ENCODE measurements at regions not wholly inside any gene's neighbourhood (a gene's known extent, or its start where the extent isn't known, plus 50 kb on each side); places are given as distances from the start of the nearest gene placed in this dataset.

- no peak overlapping the region for H3K27ac Mint-ChIP-seq
- Histone ChIP-seq H3K27me3 (ENCODE audit: control insufficient read depth, insufficient read depth, low read length) (no peaks in the 10 kb centered on the region), H3K27ac (ENCODE audit: insufficient read depth, low read length, poor library complexity, severe bottlenecking) (no peak overlapping the region), H3K9me3 (ENCODE audit: control insufficient read depth in 2 of 2, low read length in 2 of 2) (no peaks in the 10 kb centered on the region), H3K4me3 (ENCODE audit: low read depth, low read length) (no peak overlapping the region), H3K36me3 (ENCODE audit: control insufficient read depth, insufficient read depth, low read length) (no peaks in the 10 kb centered on the region), H3K4me1 (ENCODE audit: control insufficient read depth, insufficient read depth, low read length, poor library complexity, severe bottlenecking) (no peaks in the 10 kb centered on the region)
- H3K36me3 Mint-ChIP-seq, result no peaks in the 10 kb centered on the region
- H3K4me3 Mint-ChIP-seq, result no peak overlapping the region
- no peak for DNase-seq
- no peak for ATAC-seq (ENCODE audit: low read depth in 2 of 2)
- peaks cover 5% of the 10 kb centered on the region for H3K27me3 Mint-ChIP-seq
- no peaks in the 10 kb centered on the region for H3K4me1 Mint-ChIP-seq
- H3K9me3 Mint-ChIP-seq, result peaks cover 0 to 2% (median 2%) of the 10 kb centered on the region in 7 donors
Measured at GRCh38 chr14:30431552-30431951, 127.4 kb upstream of the G2E3 start.

GRCh38 chr14:30440961-30441360 is 118.0 kb upstream of the G2E3 start:
- Histone ChIP-seq H3K27me3 (ENCODE audit: control insufficient read depth, insufficient read depth, low read length) (peaks cover 12% of the 10 kb centered on the region), H3K4me1 (ENCODE audit: control insufficient read depth, insufficient read depth, low read length, poor library complexity, severe bottlenecking) (no peaks in the 10 kb centered on the region), H3K27ac (ENCODE audit: insufficient read depth, low read length, poor library complexity, severe bottlenecking) (no peak overlapping the region), H3K9me3 (ENCODE audit: control insufficient read depth in 2 of 2, low read length in 2 of 2) (no peaks in the 10 kb centered on the region), H3K4me3 (ENCODE audit: low read depth, low read length) (no peak overlapping the region), H3K36me3 (ENCODE audit: control insufficient read depth, insufficient read depth, low read length) (no peaks in the 10 kb centered on the region)
- H3K36me3 Mint-ChIP-seq, result no peaks in the 10 kb centered on the region
- H3K4me3 Mint-ChIP-seq, result no peak overlapping the region
- H3K27me3 Mint-ChIP-seq, result peaks cover 9% of the 10 kb centered on the region
- no peaks in the 10 kb centered on the region for H3K9me3 Mint-ChIP-seq
- ATAC-seq (ENCODE audit: low read depth in 2 of 2) (no peak), DNase-seq (no peak)
- H3K4me1 Mint-ChIP-seq, result no peaks in the 10 kb centered on the region
- no peak overlapping the region for H3K27ac Mint-ChIP-seq

GRCh38 chr14:30443368-30444007 is 115.5 kb upstream of the G2E3 start:
- Mint-ChIP-seq H3K36me3 (no peaks in the 10 kb centered on the region), H3K9me3 (no peaks in the 10 kb centered on the region)

GRCh38 chr14:30444451-30444850 is 114.5 kb upstream of the G2E3 start:
- ATAC-seq (ENCODE audit: low read depth in 2 of 2) (no peak), DNase-seq (no peak)
- Mint-ChIP-seq H3K4me3 (no peak overlapping the region), H3K27me3 (peaks cover 19% of the 10 kb centered on the region), H3K36me3 (no peaks in the 10 kb centered on the region), H3K9me3 (no peaks in the 10 kb centered on the region), H3K4me1 (no peaks in the 10 kb centered on the region), H3K27ac (no peak overlapping the region)
- Histone ChIP-seq H3K36me3 (ENCODE audit: control insufficient read depth, insufficient read depth, low read length) (no peaks in the 10 kb centered on the region), H3K4me3 (ENCODE audit: low read depth, low read length) (no peak overlapping the region), H3K27me3 (ENCODE audit: control insufficient read depth, insufficient read depth, low read length) (peaks cover 12% of the 10 kb centered on the region), H3K4me1 (ENCODE audit: control insufficient read depth, insufficient read depth, low read length, poor library complexity, severe bottlenecking) (no peaks in the 10 kb centered on the region), H3K27ac (ENCODE audit: insufficient read depth, low read length, poor library complexity, severe bottlenecking) (no peak overlapping the region), H3K9me3 (ENCODE audit: control insufficient read depth in 2 of 2, low read length in 2 of 2) (no peaks in the 10 kb centered on the region)

More at GRCh38 chr14:30443368-30444007, 115.5 kb upstream of the G2E3 start:
- H3K27ac ChIP-seq (ENCODE audit: insufficient read depth, low read length, poor library complexity, severe bottlenecking), result no peak overlapping the region
- peak in 1 of 3 donors; percentile 13 for DNase-seq
- no peak for ATAC-seq (ENCODE audit: low read depth in 2 of 2)
- H3K27me3 ChIP-seq (ENCODE audit: control insufficient read depth, insufficient read depth, low read length), result peaks cover 12% of the 10 kb centered on the region
- peaks cover 19% of the 10 kb centered on the region for H3K27me3 Mint-ChIP-seq
- H3K4me3 ChIP-seq (ENCODE audit: low read depth, low read length), result no peak overlapping the region
- H3K27ac Mint-ChIP-seq, result no peak overlapping the region
- no peaks in the 10 kb centered on the region for H3K9me3 ChIP-seq (ENCODE audit: control insufficient read depth in 2 of 2, low read length in 2 of 2)
- no peaks in the 10 kb centered on the region for H3K4me1 Mint-ChIP-seq
- no peaks in the 10 kb centered on the region for H3K36me3 ChIP-seq (ENCODE audit: control insufficient read depth, insufficient read depth, low read length)
- no peak overlapping the region for H3K4me3 Mint-ChIP-seq
- no peaks in the 10 kb centered on the region for H3K4me1 ChIP-seq (ENCODE audit: control insufficient read depth, insufficient read depth, low read length, poor library complexity, severe bottlenecking)

- Histone ChIP-seq H3K36me3 (ENCODE audit: control insufficient read depth, insufficient read depth, low read length) (no peaks in the 10 kb centered on the region), H3K27ac (ENCODE audit: insufficient read depth, low read length, poor library complexity, severe bottlenecking) (no peak overlapping the region), H3K4me1 (ENCODE audit: control insufficient read depth, insufficient read depth, low read length, poor library complexity, severe bottlenecking) (no peaks in the 10 kb centered on the region), H3K4me3 (ENCODE audit: low read depth, low read length) (no peak overlapping the region), H3K9me3 (ENCODE audit: control insufficient read depth in 2 of 2, low read length in 2 of 2) (no peaks in the 10 kb centered on the region), H3K27me3 (ENCODE audit: control insufficient read depth, insufficient read depth, low read length) (peaks cover 12% of the 10 kb centered on the region)
- DNase-seq (no peak), ATAC-seq (ENCODE audit: low read depth in 2 of 2) (no peak)
- Mint-ChIP-seq H3K4me3 (no peak overlapping the region), H3K9me3 (no peaks in the 10 kb centered on the region), H3K27ac (no peak overlapping the region), H3K27me3 (peaks cover 19% of the 10 kb centered on the region), H3K4me1 (no peaks in the 10 kb centered on the region), H3K36me3 (no peaks in the 10 kb centered on the region)
Measured at GRCh38 chr14:30445011-30445793, 113.8 kb upstream of the G2E3 start.

- H3K4me3 Mint-ChIP-seq, result no peak overlapping the region
- H3K36me3 ChIP-seq (ENCODE audit: control insufficient read depth, insufficient read depth, low read length), result no peaks in the 10 kb centered on the region
- no peaks in the 10 kb centered on the region for H3K36me3 Mint-ChIP-seq
- no peaks in the 10 kb centered on the region for H3K9me3 ChIP-seq (ENCODE audit: control insufficient read depth in 2 of 2, low read length in 2 of 2)
- no peak for DNase-seq
- H3K4me3 ChIP-seq (ENCODE audit: low read depth, low read length), result no peak overlapping the region
- no peaks in the 10 kb centered on the region for H3K9me3 Mint-ChIP-seq
- H3K27me3 ChIP-seq (ENCODE audit: control insufficient read depth, insufficient read depth, low read length), result peaks cover 9% of the 10 kb centered on the region
- ATAC-seq (ENCODE audit: low read depth in 2 of 2), result no peak
- peaks cover 15% of the 10 kb centered on the region for H3K27me3 Mint-ChIP-seq
- H3K4me1 ChIP-seq (ENCODE audit: control insufficient read depth, insufficient read depth, low read length, poor library complexity, severe bottlenecking), result no peaks in the 10 kb centered on the region
- H3K4me1 Mint-ChIP-seq, result no peaks in the 10 kb centered on the region
- no peak overlapping the region for H3K27ac Mint-ChIP-seq
- no peak overlapping the region for H3K27ac ChIP-seq (ENCODE audit: insufficient read depth, low read length, poor library complexity, severe bottlenecking)
Measured at GRCh38 chr14:30445852-30446251, 113.1 kb upstream of the G2E3 start.

GRCh38 chr14:30450631-30451545 is 108.1 kb upstream of the G2E3 start:
- Histone ChIP-seq H3K4me3 (ENCODE audit: low read depth, low read length) (no peak overlapping the region), H3K27ac (ENCODE audit: insufficient read depth, low read length, poor library complexity, severe bottlenecking) (no peak overlapping the region), H3K36me3 (ENCODE audit: control insufficient read depth, insufficient read depth, low read length) (no peaks in the 10 kb centered on the region), H3K9me3 (ENCODE audit: control insufficient read depth in 2 of 2, low read length in 2 of 2) (no peaks in the 10 kb centered on the region), H3K4me1 (ENCODE audit: control insufficient read depth, insufficient read depth, low read length, poor library complexity, severe bottlenecking) (no peaks in the 10 kb centered on the region), H3K27me3 (ENCODE audit: control insufficient read depth, insufficient read depth, low read length) (no peaks in the 10 kb centered on the region)
- Mint-ChIP-seq H3K9me3 (peaks cover 0 to 1% (median 0%) of the 10 kb centered on the region in 7 donors), H3K27ac (no peak overlapping the region), H3K4me3 (no peak overlapping the region), H3K36me3 (no peaks in the 10 kb centered on the region), H3K4me1 (no peaks in the 10 kb centered on the region), H3K27me3 (peaks cover 10% of the 10 kb centered on the region)
- DNase-seq (no peak), ATAC-seq (ENCODE audit: low read depth in 2 of 2) (no peak)
